Neuronal stem cell (in vitro differentiated cells): ENCODE measurements at regions not wholly inside any gene's neighbourhood (a gene's known extent, or its start where the extent isn't known, plus 50 kb on each side); places are given as distances from the start of the nearest gene placed in this dataset.

Source experiments
- DNase-seq: peaks from one replicate; pipeline ENCODE4 v3.0.0-alpha.2; 2013; ENCODE audit warnings: low spot score
- H2AFZ ChIP-seq: one replicate; pipeline ENCODE4 v1.6.1; 2013; ENCODE audit warnings: mild to moderate bottlenecking, low read length, inconsistent platforms
- H2AK5ac ChIP-seq: 2 replicates; pipeline ENCODE4 v1.6.1; 2013; ENCODE audit warnings: low read depth, mild to moderate bottlenecking, inconsistent platforms, low read length, moderate library complexity, mixed read lengths
- H2BK120ac ChIP-seq: 2 replicates; pipeline ENCODE4 v1.6.1; 2013; ENCODE audit warnings: low read depth, mild to moderate bottlenecking, inconsistent platforms, low read length, moderate library complexity, mixed read lengths
- H2BK12ac ChIP-seq: one replicate; pipeline ENCODE4 v1.6.1; 2013; ENCODE audit warnings: low read length, inconsistent platforms
- H2BK15ac ChIP-seq: 2 replicates; pipeline ENCODE4 v1.6.1; 2013; ENCODE audit warnings: mild to moderate bottlenecking, low read length, inconsistent platforms, mixed read lengths
- H2BK5ac ChIP-seq: one replicate; pipeline ENCODE4 v1.6.1; 2013; ENCODE audit warnings: inconsistent platforms, mild to moderate bottlenecking, low read length, moderate library complexity
- H3K14ac ChIP-seq: one replicate; pipeline ENCODE4 v1.6.1; 2013; ENCODE audit warnings: low read length, inconsistent platforms
- H3K18ac ChIP-seq: 2 replicates; pipeline ENCODE4 v1.6.1; 2013; ENCODE audit warnings: low read length, inconsistent platforms
- H3K23ac ChIP-seq: 2 replicates; pipeline ENCODE4 v1.6.1; 2013; ENCODE audit warnings: low read depth, mild to moderate bottlenecking, mixed read lengths, low read length, inconsistent platforms; ENCODE audit not compliant: poor library complexity
- H3K27ac ChIP-seq: replicated peaks from 3 replicates; pipeline ENCODE4 v1.5.1; 2013; ENCODE audit warnings: low read length, inconsistent platforms
- H3K27me3 ChIP-seq, 3 experiments: 2 replicates each; pipeline ENCODE4 v1.6.1; 2013; ENCODE audit warnings: low read length in 3 of 3, mild to moderate bottlenecking in 2 of 3, inconsistent platforms in 1 of 3, low read depth in 1 of 3, mixed read lengths in 1 of 3, moderate library complexity in 1 of 3; ENCODE audit not compliant: control insufficient read depth in 3 of 3, insufficient read depth in 3 of 3
- H3K36me3 ChIP-seq, 2 donors: replicated peaks in 1 of 2; 2 replicates each; pipeline ENCODE4 v1.6.1; 2013; ENCODE audit warnings: low read length in 2 of 2; ENCODE audit not compliant: control insufficient read depth in 2 of 2, insufficient read depth in 2 of 2
- H3K4ac ChIP-seq: 2 replicates; pipeline ENCODE4 v1.6.1; 2013; ENCODE audit warnings: inconsistent platforms, mild to moderate bottlenecking, low read length, moderate library complexity
- H3K4me1 ChIP-seq, 2 donors: 1 replicate in 1 of 2; 2 replicates in 1 of 2; pipeline ENCODE4 v1.6.1; 2013; ENCODE audit warnings: low read length in 2 of 2, low read depth in 1 of 2; ENCODE audit not compliant: control insufficient read depth in 2 of 2, insufficient read depth in 1 of 2
- H3K4me2 ChIP-seq: one replicate; pipeline ENCODE4 v1.6.1; 2013; ENCODE audit warnings: mild to moderate bottlenecking, low read length, inconsistent platforms; ENCODE audit not compliant: insufficient read depth, poor library complexity, severe bottlenecking
- H3K4me3 ChIP-seq, 2 donors: 2 replicates each; pipeline ENCODE4 v1.5.1; 2013; ENCODE audit warnings: low read length in 2 of 2, mild to moderate bottlenecking in 2 of 2, inconsistent platforms in 1 of 2, moderate library complexity in 1 of 2
- H3K79me1 ChIP-seq: one replicate; pipeline ENCODE4 v1.6.1; 2013; ENCODE audit warnings: low read depth, mild to moderate bottlenecking, inconsistent platforms, low read length, moderate library complexity
- H3K9ac ChIP-seq: one replicate; pipeline ENCODE4 v1.6.1; 2013; ENCODE audit warnings: mild to moderate bottlenecking, low read depth, low read length, inconsistent platforms; ENCODE audit not compliant: poor library complexity
- H3K9me3 ChIP-seq, 2 donors: replicated peaks in 1 of 2; 2 replicates each; pipeline versions ENCODE3 to v1.6.1; 2013; ENCODE audit warnings: low read length in 2 of 2, mild to moderate bottlenecking in 2 of 2, inconsistent platforms in 1 of 2, low read depth in 1 of 2, mixed read lengths in 1 of 2, moderate library complexity in 1 of 2; ENCODE audit not compliant: control insufficient read depth in 2 of 2, insufficient read depth in 1 of 2
- H4K8ac ChIP-seq: one replicate; pipeline ENCODE4 v1.6.1; 2013; ENCODE audit warnings: low read depth, mild to moderate bottlenecking, inconsistent platforms, low read length, moderate library complexity
- H4K91ac ChIP-seq: one replicate; pipeline ENCODE4 v1.6.1; 2013; ENCODE audit warnings: low read length, low read depth, mild to moderate bottlenecking, inconsistent platforms; ENCODE audit not compliant: poor library complexity
- WGBS, 2 donors: extraction: QIAGEN DNeasy Blood & Tissue Kit; methylation state at CpG; one replicate each; pipeline ENCODE4 v1.1.7; 2013; ENCODE audit warnings: missing lambda C conversion rate in 2 of 2, mixed read lengths in 1 of 2; ENCODE audit not compliant: insufficient read length in 2 of 2, insufficient replicate concordance in 1 of 2; ENCODE audit errors: extremely low coverage in 2 of 2; 5-methylcytosine and 5-hydroxymethylcytosine counted together

DNA sequence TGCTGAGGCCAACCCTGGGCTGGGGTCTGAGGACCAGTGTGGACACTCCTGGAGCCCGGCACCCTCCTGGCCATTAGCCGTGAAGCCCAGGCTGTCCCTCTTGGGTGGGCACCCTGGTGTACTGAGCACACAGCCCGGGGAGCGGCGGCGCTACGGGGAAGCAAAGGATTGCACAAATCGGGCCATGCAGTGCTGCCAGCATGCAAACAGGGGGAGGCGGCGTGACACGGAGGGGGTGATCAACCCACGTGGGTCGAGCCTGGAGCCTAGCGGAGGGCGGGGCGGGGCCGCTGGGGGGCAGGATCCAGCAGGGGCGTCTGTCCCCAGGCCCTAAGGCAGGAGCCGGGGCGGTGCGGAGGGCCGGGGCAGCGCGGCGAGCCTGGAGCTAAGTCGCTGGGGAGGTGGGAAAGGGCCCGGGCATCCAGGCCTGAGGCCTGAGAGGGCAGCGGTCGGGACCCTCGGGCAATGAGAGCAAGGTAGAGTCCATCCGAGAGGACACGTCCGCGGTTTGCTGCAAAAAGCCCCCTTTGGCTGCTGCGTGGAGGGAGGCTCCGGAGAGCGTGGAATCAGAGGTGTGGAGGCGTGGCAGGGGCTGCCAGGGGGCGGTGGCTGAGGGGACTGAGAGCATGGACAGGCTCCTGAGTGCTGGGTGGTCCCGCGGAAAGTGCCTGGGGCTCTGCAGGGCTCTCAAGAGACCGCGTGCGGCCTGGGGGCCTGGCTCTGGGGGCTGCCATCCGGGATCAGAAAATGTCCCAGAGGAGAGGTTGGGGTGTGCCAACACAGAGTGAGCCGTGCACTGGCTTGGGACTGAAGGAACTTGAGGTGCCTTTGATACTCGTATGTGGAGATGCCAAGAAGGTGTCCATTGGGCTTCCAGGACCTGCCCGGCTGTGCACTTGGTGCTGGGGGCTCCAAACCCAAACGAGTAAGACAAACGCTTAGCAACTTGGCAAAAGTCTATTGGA is 94.2 kb downstream of the BARX1 start:
- Histone ChIP-seq H3K27me3 (no peaks in the 10 kb centered on the region), H2BK15ac (peak overlapping the region; percentile 59), H3K9ac (no peak overlapping the region), H2BK120ac (peak overlapping the region; percentile 49), H3K14ac (no peak overlapping the region), H4K91ac (no peak overlapping the region), H3K18ac (peak overlapping the region; percentile 57), H3K4me2 (no peak overlapping the region), H2AK5ac (peak overlapping the region; percentile 44), H3K79me1 (no peaks in the 10 kb centered on the region), H2AFZ (no peak overlapping the region), H4K8ac (no peak overlapping the region), H3K4me1 (peaks cover 0 to 13% of the 10 kb centered on the region in 2 donors), H2BK5ac (no peak overlapping the region), H3K4ac (no peak overlapping the region), H3K23ac (peak overlapping the region; percentile 48), H2BK12ac (no peak overlapping the region), H3K9me3 (no peaks in the 10 kb centered on the region), H3K27ac (no peak overlapping the region), H3K4me3 (no peak overlapping the region), H3K36me3 (no peaks in the 10 kb centered on the region)
- WGBS, 2 donors: no CpG with 5 or more reads among the region's 50 CpGs
- DNase-seq: no peak

DNA sequence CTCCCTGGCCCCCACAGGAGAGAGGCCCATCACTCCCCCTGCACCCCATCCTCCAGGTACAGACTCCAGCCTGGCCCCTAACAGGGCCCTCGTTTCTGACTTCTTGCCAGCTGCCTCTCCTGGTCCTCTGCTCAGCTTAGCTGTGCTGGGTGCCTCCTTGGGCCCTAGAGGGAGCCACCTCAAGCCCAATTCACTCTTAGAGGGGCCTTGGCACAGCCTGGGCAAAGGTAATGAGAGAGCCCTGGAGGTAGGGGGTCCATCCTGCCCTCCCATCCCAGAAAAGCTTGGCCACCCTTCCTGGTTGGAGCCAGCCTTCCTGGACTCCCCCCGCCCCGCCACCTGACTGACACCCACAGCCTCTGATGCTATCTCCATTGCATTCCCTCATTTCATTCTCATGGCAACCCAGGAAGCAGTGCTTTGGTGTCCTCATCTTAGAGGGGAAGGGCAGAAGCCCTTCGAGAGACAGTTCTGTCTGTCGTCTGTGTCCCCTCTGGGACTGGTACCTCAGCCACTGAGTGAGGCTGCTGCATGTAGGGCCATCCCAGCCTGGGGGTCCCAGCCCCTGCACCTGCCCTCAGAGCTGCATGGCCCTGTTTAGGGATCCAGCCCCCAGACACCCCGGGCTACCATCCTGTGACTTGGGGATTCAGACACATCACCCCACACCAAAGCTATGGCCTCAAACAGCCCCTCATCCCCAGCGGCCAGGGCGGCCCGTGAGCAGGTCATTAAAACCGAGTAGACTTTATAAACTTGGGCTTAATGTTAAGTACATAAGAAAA is 95.5 kb downstream of the BARX1 start:
- Histone ChIP-seq H4K8ac (no peak overlapping the region), H2BK12ac (no peak overlapping the region), H4K91ac (no peak overlapping the region), H2AFZ (no peak overlapping the region), H3K79me1 (no peaks in the 10 kb centered on the region), H3K4me3 (no peak overlapping the region), H3K14ac (no peak overlapping the region), H2AK5ac (peak overlapping the region; percentile 67), H3K4ac (no peak overlapping the region), H2BK120ac (no peak overlapping the region), H3K4me2 (no peak overlapping the region), H3K27ac (no peak overlapping the region), H3K9ac (no peak overlapping the region), H3K23ac (no peak overlapping the region), H3K27me3 (no peaks in the 10 kb centered on the region), H3K4me1 (peaks cover 0 to 9% of the 10 kb centered on the region in 2 donors), H3K18ac (peak overlapping the region; percentile 66), H2BK15ac (no peak overlapping the region), H3K9me3 (no peaks in the 10 kb centered on the region), H3K36me3 (no peaks in the 10 kb centered on the region), H2BK5ac (no peak overlapping the region)
- WGBS, 2 donors: no CpG with 5 or more reads among the region's 10 CpGs
- no peak for DNase-seq

DNA sequence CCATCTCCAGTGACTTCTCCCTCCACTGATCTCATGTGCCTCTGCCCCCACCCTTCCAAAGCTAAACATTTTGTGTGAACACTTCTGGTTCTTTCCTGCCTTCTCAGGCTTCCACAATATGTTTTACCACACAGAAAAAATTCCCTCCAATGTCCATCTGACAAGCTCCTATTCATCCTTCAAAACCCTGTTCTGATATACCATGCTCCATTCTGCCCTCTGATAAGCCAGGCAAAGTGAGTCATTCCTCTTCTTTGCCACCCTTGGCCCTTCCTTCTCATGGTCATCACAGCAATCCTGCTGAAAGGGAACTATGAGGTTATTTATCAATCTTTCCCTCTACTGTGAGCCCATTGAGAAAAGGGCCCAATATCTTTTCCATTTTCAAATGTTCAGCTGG is 97.6 kb downstream of the BARX1 start:
- Histone ChIP-seq H2BK5ac (no peak overlapping the region), H3K79me1 (no peaks in the 10 kb centered on the region), H3K4me1 (no peaks in the 10 kb centered on the region), H3K9ac (no peak overlapping the region), H3K4me2 (no peak overlapping the region), H3K9me3 (no peaks in the 10 kb centered on the region), H2AK5ac (no peak overlapping the region), H3K27ac (no peak overlapping the region), H2BK15ac (no peak overlapping the region), H3K4ac (no peak overlapping the region), H4K8ac (no peak overlapping the region), H3K18ac (no peak overlapping the region), H2BK120ac (no peak overlapping the region), H2AFZ (no peak overlapping the region), H3K27me3 (no peaks in the 10 kb centered on the region), H3K36me3 (no peaks in the 10 kb centered on the region), H2BK12ac (no peak overlapping the region), H3K23ac (no peak overlapping the region), H3K14ac (no peak overlapping the region), H4K91ac (no peak overlapping the region), H3K4me3 (no peak overlapping the region)
- no peak for DNase-seq

DNA sequence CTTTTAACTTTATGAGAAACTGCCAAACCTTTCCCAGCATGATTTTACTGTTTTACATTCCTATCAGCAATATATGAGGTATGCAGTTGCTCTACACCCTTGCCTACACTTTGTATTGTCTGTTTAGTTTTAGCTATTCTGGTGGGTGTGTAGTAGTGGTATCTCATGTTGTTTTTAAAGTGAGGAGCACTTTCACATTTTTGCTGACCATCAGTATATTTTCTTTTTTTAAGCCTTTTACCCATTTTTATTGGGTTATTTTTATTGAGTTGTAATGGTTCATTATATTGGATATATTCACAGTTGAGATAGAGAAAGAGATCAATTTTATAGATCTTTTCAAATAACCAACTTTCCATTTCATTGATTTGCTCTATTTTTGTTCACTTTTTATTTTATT is 102.4 kb downstream of the BARX1 start:
- Histone ChIP-seq H2BK5ac (no peak overlapping the region), H3K27me3 (no peaks in the 10 kb centered on the region), H3K14ac (no peak overlapping the region), H2BK120ac (no peak overlapping the region), H3K9ac (no peak overlapping the region), H2BK15ac (no peak overlapping the region), H2AK5ac (no peak overlapping the region), H3K4me2 (no peak overlapping the region), H3K23ac (no peak overlapping the region), H4K91ac (no peak overlapping the region), H3K79me1 (no peaks in the 10 kb centered on the region), H3K9me3 (no peaks in the 10 kb centered on the region), H3K4ac (no peak overlapping the region), H4K8ac (no peak overlapping the region), H2BK12ac (no peak overlapping the region), H3K36me3 (no peaks in the 10 kb centered on the region), H3K18ac (no peak overlapping the region), H3K27ac (no peak overlapping the region), H2AFZ (no peak overlapping the region), H3K4me1 (no peaks in the 10 kb centered on the region), H3K4me3 (no peak overlapping the region)
- DNase-seq: no peak
